MM.1S (cell line): ENCODE measurements at regions not wholly inside any gene's neighbourhood (a gene's known extent, or its start where the extent isn't known, plus 50 kb on each side); places are given as distances from the start of the nearest gene placed in this dataset.

ENCODE experiments used
- DNase-seq: peaks from one replicate; pipeline ENCODE4 v3.0.0-alpha.2; 2015
- H2AFZ ChIP-seq: fragments of 300-600 bp; sonication (generic); 2 replicates; pipeline ENCODE4 v1.6.0; 2016; ENCODE audit warnings: antibody characterized with exemption, low read length
- H3F3A ChIP-seq: fragments of 300-600 bp; sonication (generic); 2 replicates; pipeline ENCODE4 v1.6.1; 2016; ENCODE audit warnings: mild to moderate bottlenecking, antibody characterized with exemption, low read length, moderate library complexity, mixed read lengths; ENCODE audit not compliant: insufficient read depth
- H3K27ac ChIP-seq: fragments of 300-600 bp; sonication (generic); 2 replicates; pipeline ENCODE4 v1.5.1; 2016; ENCODE audit warnings: mild to moderate bottlenecking, low read length
- H3K27me3 ChIP-seq: fragments of 300-600 bp; sonication (generic); replicated peaks from 2 replicates; pipeline ENCODE4 v1.6.0; 2016; ENCODE audit warnings: low read length; ENCODE audit not compliant: insufficient read depth
- H3K36me3 ChIP-seq: fragments of 300-600 bp; sonication (generic); replicated peaks from 2 replicates; pipeline ENCODE4 v1.6.1; 2016; ENCODE audit warnings: mild to moderate bottlenecking, low read length, mixed read lengths; ENCODE audit not compliant: insufficient read depth
- H3K4me1 ChIP-seq: fragments of 300-600 bp; sonication (generic); 2 replicates; pipeline ENCODE4 v1.6.1; 2016; ENCODE audit warnings: low read length, mixed read lengths
- H3K4me2 ChIP-seq: fragments of 300-600 bp; sonication (generic); 2 replicates; pipeline ENCODE4 v1.6.0; 2016; ENCODE audit warnings: low read depth, low read length
- H3K4me3 ChIP-seq: fragments of 300-600 bp; sonication (generic); 2 replicates; pipeline ENCODE4 v1.5.1; 2016; ENCODE audit warnings: low read length, mixed read lengths
- H3K79me2 ChIP-seq: fragments of 300-600 bp; sonication (generic); 2 replicates; pipeline ENCODE4 v1.6.1; 2016; ENCODE audit warnings: mixed run types, low read length, mixed read lengths
- H3K9ac ChIP-seq: fragments of 300-600 bp; sonication (generic); 2 replicates; pipeline ENCODE4 v1.6.1; 2016; ENCODE audit warnings: low read length, mixed read lengths
- H3K9me2 ChIP-seq: fragments of 300-600 bp; sonication (generic); replicated peaks from 2 replicates; pipeline ENCODE4 v1.6.1; 2016; ENCODE audit warnings: mild to moderate bottlenecking, low read length, mixed read lengths; ENCODE audit not compliant: insufficient read depth
- H3K9me3 ChIP-seq: fragments of 300-600 bp; sonication (generic); replicated peaks from 2 replicates; pipeline ENCODE4 v1.6.1; 2016; ENCODE audit warnings: mild to moderate bottlenecking, low read length, mixed read lengths; ENCODE audit not compliant: insufficient read depth
- H4K20me1 ChIP-seq: fragments of 300-600 bp; sonication (generic); 2 replicates; pipeline ENCODE4 v1.6.1; 2016; ENCODE audit warnings: mild to moderate bottlenecking, low read length, moderate library complexity, mixed read lengths; ENCODE audit not compliant: insufficient read depth
- CTCF ChIP-seq: fragments of 300-600 bp; sonication (generic); IDR thresholded peaks from 2 replicates; pipeline ENCODE4 v1.5.1; 2016; ENCODE audit warnings: antibody characterized with exemption, low read length, mixed read lengths
- EZH2 ChIP-seq: fragments of 300-600 bp; sonication (generic); optimal IDR thresholded peaks from 2 replicates; pipeline ENCODE3; 2017; ENCODE audit warnings: low read depth, mild to moderate bottlenecking, antibody characterized with exemption, low read length, mixed read lengths
- EZH2phosphoT487 ChIP-seq: fragments of 300-600 bp; sonication (generic); IDR thresholded peaks from 2 replicates; pipeline ENCODE4 v1.6.1; 2018; ENCODE audit warnings: antibody characterized with exemption, low read length

- Histone ChIP-seq H3K4me1 (no peaks in the 10 kb centered on the region), H3F3A (no peaks in the 10 kb centered on the region), H3K27me3 (no peaks in the 10 kb centered on the region), H3K79me2 (no peaks in the 10 kb centered on the region), H3K9ac (no peak overlapping the region), H4K20me1 (no peaks in the 10 kb centered on the region), H3K9me2 (no peaks in the 10 kb centered on the region), H3K36me3 (no peaks in the 10 kb centered on the region), H3K4me3 (no peak overlapping the region), H2AFZ (no peak overlapping the region), H3K9me3 (no peaks in the 10 kb centered on the region), H3K27ac (no peak overlapping the region), H3K4me2 (no peak overlapping the region)
- no peak for DNase-seq
- TF ChIP-seq CTCF: no peak
- no peak for TF ChIP-seq EZH2
These were observed 364.7 kb upstream of the NFE2L3 start for GRCh38 chr7:25787336-25787735.

- no peaks in the 10 kb centered on the region for H3K9me3 ChIP-seq
- H3K9ac ChIP-seq: no peak overlapping the region
- no peak overlapping the region for H3K4me2 ChIP-seq
- no peaks in the 10 kb centered on the region for H3K27me3 ChIP-seq
- no peaks in the 10 kb centered on the region for H3K79me2 ChIP-seq
- H3F3A ChIP-seq: no peaks in the 10 kb centered on the region
- no peaks in the 10 kb centered on the region for H3K4me1 ChIP-seq
- DNase-seq: no peak
- no peak overlapping the region for H3K27ac ChIP-seq
- no peaks in the 10 kb centered on the region for H3K36me3 ChIP-seq
- H2AFZ ChIP-seq: no peak overlapping the region
- no peaks in the 10 kb centered on the region for H4K20me1 ChIP-seq
- no peak overlapping the region for H3K4me3 ChIP-seq
- no peaks in the 10 kb centered on the region for H3K9me2 ChIP-seq
- TF ChIP-seq EZH2 (no peak), CTCF (no peak), EZH2phosphoT487 (no peak)
These were observed 363.6 kb upstream of the NFE2L3 start for GRCh38 chr7:25788371-25788770.

GRCh38 chr7:25788961-25789620 lies 362.9 kb upstream of the NFE2L3 start:
- no peaks in the 10 kb centered on the region for H4K20me1 ChIP-seq
- no peaks in the 10 kb centered on the region for H3K79me2 ChIP-seq
- H3K27ac ChIP-seq: no peak overlapping the region

More at GRCh38 chr7:25788961-25789620, 362.9 kb upstream of the NFE2L3 start:
- H3F3A ChIP-seq: no peaks in the 10 kb centered on the region
- H2AFZ ChIP-seq: no peak overlapping the region
- no peak for DNase-seq
- TF ChIP-seq EZH2 (no peak), EZH2phosphoT487 (no peak), CTCF (no peak)
- no peaks in the 10 kb centered on the region for H3K9me3 ChIP-seq
- no peaks in the 10 kb centered on the region for H3K9me2 ChIP-seq
- no peak overlapping the region for H3K4me3 ChIP-seq
- H3K4me1 ChIP-seq: no peaks in the 10 kb centered on the region
- H3K4me2 ChIP-seq: no peak overlapping the region
- no peaks in the 10 kb centered on the region for H3K27me3 ChIP-seq
- no peaks in the 10 kb centered on the region for H3K36me3 ChIP-seq
- H3K9ac ChIP-seq: no peak overlapping the region
